Neural progenitor cell (in vitro differentiated cells): ENCODE measurements at regions not wholly inside any gene's neighbourhood (a gene's known extent, or its start where the extent isn't known, plus 50 kb on each side); places are given as distances from the start of the nearest gene placed in this dataset.

Experiments used
- CTCF ChIP-seq: fragments of 200-600 bp; sonication (generic); IDR thresholded peaks from 2 replicates; pipeline ENCODE4 v1.5.1; 2017; ENCODE audit warnings: antibody characterized with exemption, mild to moderate bottlenecking
- EZH2 ChIP-seq: fragments of 200-600 bp; sonication (generic); IDR thresholded peaks from 2 replicates; pipeline ENCODE4 v1.6.1; 2017; ENCODE audit warnings: antibody characterized with exemption, mild to moderate bottlenecking, moderate library complexity
- EZH2phosphoT487 ChIP-seq: fragments of 200-600 bp; sonication (generic); IDR thresholded peaks from 2 replicates; pipeline ENCODE4 v1.6.1; 2017; ENCODE audit warnings: antibody characterized with exemption

DNA sequence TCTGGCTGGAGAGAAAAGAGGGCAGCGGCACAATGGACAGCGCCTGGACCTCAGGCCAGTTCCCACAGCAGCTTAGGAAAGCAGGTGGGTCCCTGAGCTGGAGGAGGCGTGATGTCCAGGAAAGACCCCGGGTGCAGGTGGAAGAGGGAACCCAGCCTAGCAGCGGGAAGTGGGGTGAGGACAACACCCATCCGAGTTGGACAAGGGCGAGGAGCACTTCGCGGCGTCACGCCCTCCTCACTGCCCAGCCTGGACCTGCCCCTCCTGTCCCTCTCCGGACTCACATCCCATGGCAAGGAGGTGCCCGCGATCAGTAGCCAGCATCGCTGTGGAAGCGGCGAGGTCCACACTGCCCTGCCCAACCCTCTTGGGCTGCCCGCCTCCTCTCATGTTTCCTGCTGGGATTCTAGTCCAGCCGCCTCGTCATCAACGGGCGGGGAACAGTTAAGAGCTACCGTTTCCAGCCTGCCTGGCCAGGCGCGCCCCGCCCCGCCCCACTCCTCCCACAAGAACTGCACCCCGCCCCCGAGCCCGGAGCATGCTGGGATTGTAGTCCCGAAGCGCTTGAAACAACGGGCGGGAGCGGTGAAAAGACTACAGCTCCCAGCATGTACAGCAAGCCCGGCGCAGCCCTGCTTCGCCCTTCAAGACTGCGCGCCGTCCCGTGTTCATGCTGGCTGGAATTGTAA is 930.6 kb upstream of the ZNF722 start:
- no peak for TF ChIP-seq EZH2
- TF ChIP-seq CTCF, result no peak
- TF ChIP-seq EZH2phosphoT487, result no peak
